HFFc6 (cell line): ENCODE measurements at regions not wholly inside any gene's neighbourhood (a gene's known extent, or its start where the extent isn't known, plus 50 kb on each side); places are given as distances from the start of the nearest gene placed in this dataset.
A peak's percentile ranks its signal among the peaks of the same experiment; 100 is the strongest.

Experiments used
- DNase-seq: peaks from one replicate; pipeline ENCODE4 v3.0.0-alpha.2; 2018
- H3K27ac Mint-ChIP-seq: 2 replicates; pipeline ENCODE4 v1.8.0; 2020; ENCODE audit warnings: mild to moderate bottlenecking, mixed read lengths
- H3K27me3 Mint-ChIP-seq: 2 replicates; pipeline ENCODE4 v1.8.0; 2021; ENCODE audit warnings: mild to moderate bottlenecking, moderate library complexity, mixed read lengths; ENCODE audit not compliant: insufficient read depth
- H3K36me3 Mint-ChIP-seq: 2 replicates; pipeline ENCODE4 v1.8.0; 2021; ENCODE audit warnings: low read depth, mixed read lengths
- H3K4me1 Mint-ChIP-seq: 2 replicates; pipeline ENCODE4 v1.8.0; 2020; ENCODE audit warnings: low read depth, mixed read lengths
- H3K4me3 Mint-ChIP-seq: 2 replicates; pipeline ENCODE4 v1.8.0; 2020; ENCODE audit warnings: mild to moderate bottlenecking, moderate library complexity, mixed read lengths
- H3K9me3 Mint-ChIP-seq: 2 replicates; pipeline ENCODE4 v1.8.0; 2020; ENCODE audit warnings: mild to moderate bottlenecking, mixed read lengths
- CTCF ChIP-seq: fragments of 200-600 bp; sonication (generic); IDR thresholded peaks from 2 replicates; pipeline ENCODE4 v1.5.0; 2021; ENCODE audit warnings: antibody characterized with exemption, mild to moderate bottlenecking

DNA sequence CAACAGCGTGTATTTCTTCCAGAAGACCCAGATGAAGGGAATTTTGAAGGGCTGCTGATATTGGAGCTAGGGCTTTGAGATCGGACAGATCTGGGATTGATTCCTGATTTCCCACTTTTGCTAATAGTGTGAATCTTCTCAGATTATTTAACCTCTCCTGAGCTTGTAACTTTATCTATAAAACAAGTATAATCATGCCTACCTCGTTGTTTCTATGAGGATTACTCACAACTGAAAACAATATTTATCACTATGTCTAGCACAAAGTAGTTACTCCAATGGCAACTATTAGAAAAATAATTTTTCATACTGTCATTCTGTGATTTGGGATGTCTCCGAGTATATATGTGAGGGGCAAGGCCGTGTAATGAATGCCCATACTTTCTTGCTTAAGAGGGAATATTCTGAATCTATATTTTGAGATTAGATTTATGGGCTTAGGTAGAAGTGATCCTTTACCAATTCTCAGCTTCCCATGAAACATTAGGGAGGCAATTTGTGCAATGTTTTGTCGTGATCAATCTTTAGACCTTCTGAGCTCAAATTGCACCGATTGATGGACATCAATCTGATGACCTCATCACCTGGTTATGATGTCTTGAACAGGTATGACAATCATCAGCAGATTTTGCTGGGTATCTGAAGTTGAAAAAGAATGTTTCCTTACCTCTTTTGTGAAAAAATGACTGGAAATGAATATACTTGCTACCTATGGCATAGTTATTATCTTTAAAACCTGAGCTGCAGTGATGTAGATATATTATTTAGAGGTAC, 339.9 kb downstream of the KCNS3 start:
- H3K27me3 Mint-ChIP-seq: peaks cover 8% of the 10 kb centered on the region
- H3K9me3 Mint-ChIP-seq: no peaks in the 10 kb centered on the region
- TF ChIP-seq CTCF: no peak
- DNase-seq: no peak
- H3K4me3 Mint-ChIP-seq: no peak overlapping the region
- no peaks in the 10 kb centered on the region for H3K4me1 Mint-ChIP-seq
- no peak overlapping the region for H3K27ac Mint-ChIP-seq
- no peaks in the 10 kb centered on the region for H3K36me3 Mint-ChIP-seq

GRCh38 chr2:18214936-18215335, 336.5 kb downstream of the KCNS3 start:
- no peak for DNase-seq
- Mint-ChIP-seq H3K4me3 (no peak overlapping the region), H3K4me1 (peaks cover 10% of the 10 kb centered on the region), H3K27me3 (peaks cover 11% of the 10 kb centered on the region), H3K27ac (no peak overlapping the region), H3K36me3 (no peaks in the 10 kb centered on the region), H3K9me3 (no peaks in the 10 kb centered on the region)
- TF ChIP-seq CTCF: no peak

GRCh38 chr2:18213986-18214385, 335.5 kb downstream of the KCNS3 start:
- no peaks in the 10 kb centered on the region for H3K9me3 Mint-ChIP-seq
- no peaks in the 10 kb centered on the region for H3K36me3 Mint-ChIP-seq
- H3K27ac Mint-ChIP-seq: no peak overlapping the region
- no peak for TF ChIP-seq CTCF
- no peak for DNase-seq
- H3K27me3 Mint-ChIP-seq: peaks cover 11% of the 10 kb centered on the region
- no peak overlapping the region for H3K4me3 Mint-ChIP-seq
- H3K4me1 Mint-ChIP-seq: peaks cover 17% of the 10 kb centered on the region

DNA sequence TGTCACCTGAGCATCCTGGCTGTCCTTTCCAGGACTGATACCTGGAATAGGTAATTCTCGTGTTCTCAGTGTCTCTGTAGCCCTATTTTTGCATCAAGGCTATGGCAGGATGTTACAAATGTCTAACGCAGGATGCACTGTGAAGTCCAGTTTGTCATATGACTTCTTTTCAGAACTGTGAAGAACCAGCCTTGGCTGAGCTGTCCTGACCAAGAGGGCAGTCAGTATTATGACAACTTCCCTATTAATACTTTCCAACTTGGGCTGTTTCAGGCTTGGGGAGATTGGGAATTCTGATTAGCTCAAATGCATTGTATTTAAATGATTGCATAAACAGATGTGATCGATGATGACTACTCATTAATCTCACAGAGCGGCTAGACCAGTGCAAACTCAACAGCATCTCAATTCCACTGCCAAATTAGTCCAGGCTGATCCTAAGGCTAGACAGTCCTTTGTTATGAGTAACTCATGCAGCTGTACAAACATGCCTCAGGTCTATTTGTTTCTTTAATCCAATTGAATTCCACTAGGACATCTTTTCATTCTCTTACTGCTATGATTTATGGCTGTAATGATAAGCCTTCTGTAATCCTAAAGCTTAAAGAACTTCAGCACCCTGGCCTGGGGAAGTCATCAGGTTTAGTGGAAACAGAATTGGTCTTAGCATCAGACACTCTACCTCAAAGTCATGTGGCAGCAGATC, 331.6 kb downstream of the KCNS3 start:
- peaks cover 8% of the 10 kb centered on the region for H3K27me3 Mint-ChIP-seq
- DNase-seq: peak; percentile 67

GRCh38 chr2:18208956-18209355, 330.5 kb downstream of the KCNS3 start:
- Mint-ChIP-seq H3K9me3 (no peaks in the 10 kb centered on the region), H3K36me3 (no peaks in the 10 kb centered on the region), H3K4me3 (no peak overlapping the region), H3K4me1 (peaks cover 17% of the 10 kb centered on the region), H3K27ac (no peak overlapping the region), H3K27me3 (peaks cover 7% of the 10 kb centered on the region)
- no peak for DNase-seq
- no peak for TF ChIP-seq CTCF

More for the DNA sequence above, 331.6 kb downstream of the KCNS3 start:
- Mint-ChIP-seq H3K4me3 (no peak overlapping the region), H3K36me3 (no peaks in the 10 kb centered on the region), H3K4me1 (peaks cover 17% of the 10 kb centered on the region), H3K9me3 (no peaks in the 10 kb centered on the region), H3K27ac (no peak overlapping the region)
- TF ChIP-seq CTCF: no peak
